Mammary epithelial cell (primary cell): ENCODE measurements at regions not wholly inside any gene's neighbourhood (a gene's known extent, or its start where the extent isn't known, plus 50 kb on each side); places are given as distances from the start of the nearest gene placed in this dataset.

Source experiments
- CTCF ChIP-seq, 2 donors: IDR thresholded peaks in 1 of 2; conservative IDR thresholded peaks in 1 of 2; 2 replicates each; pipeline ENCODE4 v1.5.1; 2011 to 2012; ENCODE audit warnings: inconsistent platforms in 2 of 2, low read length in 2 of 2, mild to moderate bottlenecking in 2 of 2, control low read depth in 1 of 2, low read depth in 1 of 2; ENCODE audit not compliant: insufficient read depth in 1 of 2; ENCODE audit errors: extremely low read depth in 1 of 2
- EZH2 ChIP-seq: IDR thresholded peaks from 2 replicates; pipeline ENCODE4 v1.6.1; 2012; ENCODE audit warnings: low read length, inconsistent platforms, borderline replicate concordance

GRCh38 chr1:99571092-99571734 lies 74.7 kb upstream of the PALMD start:
- TF ChIP-seq CTCF (conservative IDR thresholded peaks at IDR 0.05 in 1 of 2, IDR thresholded peaks at IDR 0.05 in 1 of 2; ENCODE audit: extremely low read depth in 1 of 2, insufficient read depth in 1 of 2, low read depth in 1 of 2, low read length in 2 of 2), result no peak
- no peak for TF ChIP-seq EZH2
